H1 (cell line): ENCODE measurements at regions not wholly inside any gene's neighbourhood (a gene's known extent, or its start where the extent isn't known, plus 50 kb on each side); places are given as distances from the start of the nearest gene placed in this dataset.

Experiments used
- CEBPB ChIP-seq: IDR thresholded peaks from 2 replicates; pipeline ENCODE4 v1.6.1; 2012; ENCODE audit warnings: low read depth, low read length
- CREB1 ChIP-seq: IDR thresholded peaks from 2 replicates; pipeline ENCODE4 v1.6.1; 2012; ENCODE audit warnings: inconsistent platforms
- CTCF ChIP-seq, 3 experiments: IDR thresholded peaks; 1 replicate in 2 of 3; 2 replicates in 1 of 3; pipeline versions ENCODE4 v1.5.1 to v1.6.1; 2011; ENCODE audit warnings: low read length in 3 of 3, mild to moderate bottlenecking in 3 of 3, inconsistent platforms in 2 of 3, low read depth in 1 of 3, moderate library complexity in 1 of 3; ENCODE audit not compliant: insufficient read depth in 1 of 3; ENCODE audit errors: control extremely low read depth in 1 of 3
- E2F6 ChIP-seq: IDR thresholded peaks from 2 replicates; pipeline ENCODE4 v1.6.1; 2012; ENCODE audit warnings: inconsistent platforms
- EZH2 ChIP-seq: fragments of 200-600 bp; sonication (generic); IDR thresholded peaks from 2 replicates; pipeline ENCODE4 v1.7.1; 2012; ENCODE audit warnings: low read depth, mild to moderate bottlenecking, moderate library complexity, low read length, inconsistent platforms; ENCODE audit not compliant: severe bottlenecking
- POLR2A ChIP-seq, 2 experiments: IDR thresholded peaks; 1 replicate in 1 of 2; 2 replicates in 1 of 2; pipeline ENCODE4 v1.6.1; 2011; ENCODE audit warnings: low read depth in 2 of 2, low read length in 2 of 2, mild to moderate bottlenecking in 2 of 2; ENCODE audit errors: control extremely low read depth in 1 of 2
- RAD21 ChIP-seq, 2 experiments: IDR thresholded peaks in 1 of 2; conservative IDR thresholded peaks in 1 of 2; 2 replicates each; pipeline ENCODE4 v1.6.1; 2011; ENCODE audit warnings: low read depth in 2 of 2, low read length in 2 of 2, improper control_type of control experiment in 1 of 2, inconsistent platforms in 1 of 2, mild to moderate bottlenecking in 1 of 2, moderate library complexity in 1 of 2
- RXRA ChIP-seq: IDR thresholded peaks from 2 replicates; pipeline ENCODE4 v1.6.1; 2011; ENCODE audit warnings: low read depth, mild to moderate bottlenecking, low read length, moderate library complexity; ENCODE audit not compliant: insufficient read depth
- SP2 ChIP-seq: IDR thresholded peaks from 2 replicates; pipeline ENCODE4 v1.6.1; 2012; ENCODE audit warnings: mild to moderate bottlenecking, low read length, inconsistent platforms
- TAF1 ChIP-seq: IDR thresholded peaks from 2 replicates; pipeline ENCODE4 v1.6.1; 2011; ENCODE audit warnings: mild to moderate bottlenecking, low read depth, low read length

- TF ChIP-seq EZH2 (no peak), SP2 (no peak), TAF1 (no peak), CEBPB (no peak), POLR2A (IDR thresholded peaks at IDR 0.05; ENCODE audit: control extremely low read depth in 1 of 2, low read depth in 2 of 2, low read length in 2 of 2) (no peak), RAD21 (IDR thresholded peaks at IDR 0.05 in 1 of 2, conservative IDR thresholded peaks at IDR 0.05 in 1 of 2; ENCODE audit: low read depth in 2 of 2, low read length in 2 of 2) (no peak), CTCF (IDR thresholded peaks at IDR 0.05; ENCODE audit: control extremely low read depth in 1 of 3, insufficient read depth in 1 of 3, low read depth in 1 of 3, low read length in 3 of 3) (no peak), RXRA (no peak), CREB1 (no peak), E2F6 (no peak)
These were observed 506.1 kb downstream of the BRD1 start for GRCh38 chr22:49321477-49322055.
